ENCODE measurements at regions not wholly inside any gene's neighbourhood (a gene's known extent, or its start where the extent isn't known, plus 50 kb on each side); places are given as distances from the start of the nearest gene placed in this dataset.

GRCh38 chr5:162801235-162801634 lies 636.2 kb upstream of the CCNG1 start:
- WGBS (ENCODE audit: insufficient coverage) = 80% methylated on average over 1 of the region's 1 CpG
- H3K36me3 Mint-ChIP-seq = peaks cover 13% of the 10 kb centered on the region
- no peak for TF ChIP-seq CTCF (IDR thresholded peaks at IDR 0.05)
- H3K4me3 ChIP-seq (ENCODE audit: low read length) = no peak overlapping the region
- DNase-seq (no peak), ATAC-seq (no peak)
- no peaks in the 10 kb centered on the region for H3K4me1 Mint-ChIP-seq
- no peaks in the 10 kb centered on the region for H3K36me3 ChIP-seq (ENCODE audit: control insufficient read depth, insufficient read depth, low read length)
- no peaks in the 10 kb centered on the region for H3K27me3 Mint-ChIP-seq (ENCODE audit: low read depth in 2 of 2)
- H3K27ac ChIP-seq (ENCODE audit: low read length) = no peak overlapping the region
- H3K4me3 Mint-ChIP-seq = no peak overlapping the region
- H3K27ac Mint-ChIP-seq = no peak overlapping the region
- no peaks in the 10 kb centered on the region for H3K4me1 ChIP-seq (ENCODE audit: control insufficient read depth, insufficient read depth, low read length)
- H3K9me3 ChIP-seq (ENCODE audit: control insufficient read depth, insufficient read depth, low read length) = no peaks in the 10 kb centered on the region
- intact Hi-C loops (cut with micrococcal nuclease) = no loop called here
- H3K27me3 ChIP-seq (ENCODE audit: control insufficient read depth, insufficient read depth, low read length) = no peaks in the 10 kb centered on the region
- H3K9me3 Mint-ChIP-seq = peaks cover 8 to 15% of the 10 kb centered on the region in 2 donors

- ATAC-seq = no peak
- WGBS (ENCODE audit: insufficient coverage) = 49% methylated on average over 2 of the region's 2 CpGs
- intact Hi-C loops (cut with micrococcal nuclease) = no loop called here
- no peaks in the 10 kb centered on the region for H3K36me3 ChIP-seq (ENCODE audit: control insufficient read depth, insufficient read depth, low read length)
- no peaks in the 10 kb centered on the region for H3K9me3 ChIP-seq (ENCODE audit: control insufficient read depth, insufficient read depth, low read length)
- no peak for DNase-seq
- H3K4me1 Mint-ChIP-seq = no peaks in the 10 kb centered on the region
- peaks cover 6 to 7% of the 10 kb centered on the region in 2 donors for H3K9me3 Mint-ChIP-seq
- no peaks in the 10 kb centered on the region for H3K4me1 ChIP-seq (ENCODE audit: control insufficient read depth, insufficient read depth, low read length)
- H3K27ac ChIP-seq (ENCODE audit: low read length) = no peak overlapping the region
- no peaks in the 10 kb centered on the region for H3K27me3 Mint-ChIP-seq (ENCODE audit: low read depth in 2 of 2)
- TF ChIP-seq CTCF (IDR thresholded peaks at IDR 0.05) = no peak
- H3K4me3 ChIP-seq (ENCODE audit: low read length) = no peak overlapping the region
- H3K27ac Mint-ChIP-seq = no peak overlapping the region
- no peaks in the 10 kb centered on the region for H3K27me3 ChIP-seq (ENCODE audit: control insufficient read depth, insufficient read depth, low read length)
- peaks cover 6% of the 10 kb centered on the region for H3K36me3 Mint-ChIP-seq
- no peak overlapping the region for H3K4me3 Mint-ChIP-seq
These were observed 631.2 kb upstream of the CCNG1 start for GRCh38 chr5:162806195-162806594.

- H3K27me3 Mint-ChIP-seq (ENCODE audit: low read depth in 2 of 2) = no peaks in the 10 kb centered on the region
- Histone ChIP-seq H3K4me3 (ENCODE audit: low read length) (no peak overlapping the region), H3K36me3 (ENCODE audit: control insufficient read depth, insufficient read depth, low read length) (no peaks in the 10 kb centered on the region), H3K27me3 (ENCODE audit: control insufficient read depth, insufficient read depth, low read length) (no peaks in the 10 kb centered on the region), H3K27ac (ENCODE audit: low read length) (no peak overlapping the region), H3K9me3 (ENCODE audit: control insufficient read depth, insufficient read depth, low read length) (no peaks in the 10 kb centered on the region), H3K4me1 (ENCODE audit: control insufficient read depth, insufficient read depth, low read length) (no peaks in the 10 kb centered on the region)
- TF ChIP-seq CTCF (IDR thresholded peaks at IDR 0.05) = no peak
- no peaks in the 10 kb centered on the region for H3K4me1 Mint-ChIP-seq
- H3K36me3 Mint-ChIP-seq = peaks cover 6% of the 10 kb centered on the region
- WGBS (ENCODE audit: insufficient coverage) = 100% methylated on average over 1 of the region's 1 CpG
- intact Hi-C loops (cut with micrococcal nuclease) = no loop called here
- no peak overlapping the region for H3K4me3 Mint-ChIP-seq
- H3K9me3 Mint-ChIP-seq = peaks cover 17 to 19% of the 10 kb centered on the region in 2 donors
- DNase-seq = no peak
- no peak overlapping the region for H3K27ac Mint-ChIP-seq
- no peak for ATAC-seq
These were observed 626.3 kb upstream of the CCNG1 start for GRCh38 chr5:162811071-162811470.

- no peak for TF ChIP-seq CTCF (IDR thresholded peaks at IDR 0.05)
- Histone ChIP-seq H3K4me3 (ENCODE audit: low read length) (no peak overlapping the region), H3K36me3 (ENCODE audit: control insufficient read depth, insufficient read depth, low read length) (no peaks in the 10 kb centered on the region), H3K27me3 (ENCODE audit: control insufficient read depth, insufficient read depth, low read length) (no peaks in the 10 kb centered on the region), H3K27ac (ENCODE audit: low read length) (no peak overlapping the region), H3K9me3 (ENCODE audit: control insufficient read depth, insufficient read depth, low read length) (no peaks in the 10 kb centered on the region), H3K4me1 (ENCODE audit: control insufficient read depth, insufficient read depth, low read length) (no peaks in the 10 kb centered on the region)
- H3K27me3 Mint-ChIP-seq (ENCODE audit: low read depth in 2 of 2) = no peaks in the 10 kb centered on the region
- 100% methylated on average over 1 of the region's 2 CpGs for whole genome bisulfite sequencing (ENCODE audit: insufficient coverage)
- ATAC-seq (no peak), DNase-seq (no peak)
- no peak overlapping the region for H3K27ac Mint-ChIP-seq
- H3K36me3 Mint-ChIP-seq = no peaks in the 10 kb centered on the region
- H3K4me3 Mint-ChIP-seq = no peak overlapping the region
- H3K9me3 Mint-ChIP-seq = peaks cover 17 to 19% of the 10 kb centered on the region in 2 donors
- H3K4me1 Mint-ChIP-seq = no peaks in the 10 kb centered on the region
- intact Hi-C loops (cut with micrococcal nuclease) = no loop called here
These were observed 620.6 kb upstream of the CCNG1 start for GRCh38 chr5:162816816-162817215.

All from natural killer cell (primary cell).